Liver (tissue), 8 donors: ENCODE measurements at regions not wholly inside any gene's neighbourhood (a gene's known extent, or its start where the extent isn't known, plus 50 kb on each side); places are given as distances from the start of the nearest gene placed in this dataset.
A peak's percentile ranks its signal among the peaks of the same experiment; 100 is the strongest.

Experiments
- DNase-seq: peaks from one replicate; pipeline ENCODE4 v3.0.0-alpha.2; 2017; ENCODE audit warnings: low spot score
- H3K27ac ChIP-seq, 2 donors: one replicate each; pipeline ENCODE4 v1.7.0; 2013; ENCODE audit warnings: inconsistent platforms in 2 of 2, low read length in 2 of 2, control low read depth in 1 of 2, low read depth in 1 of 2, mild to moderate bottlenecking in 1 of 2
- H3K27me3 ChIP-seq, 4 donors: one replicate each; pipeline versions ENCODE4 v1.6.1 to v1.7.0; 2013; ENCODE audit warnings: low read length in 3 of 4, inconsistent platforms in 1 of 4, mild to moderate bottlenecking in 1 of 4, moderate library complexity in 1 of 4; ENCODE audit not compliant: control insufficient read depth in 4 of 4, insufficient read depth in 4 of 4
- H3K36me3 ChIP-seq, 4 donors: one replicate each; pipeline versions ENCODE4 v1.6.1 to v1.7.0; 2013; ENCODE audit warnings: low read length in 3 of 4, mild to moderate bottlenecking in 3 of 4, low read depth in 1 of 4, moderate library complexity in 1 of 4; ENCODE audit not compliant: control insufficient read depth in 4 of 4, insufficient read depth in 3 of 4
- H3K4me1 ChIP-seq, 4 donors: one replicate each; pipeline versions ENCODE4 v1.6.1 to v1.7.0; 2013; ENCODE audit warnings: low read length in 3 of 4, mild to moderate bottlenecking in 3 of 4, moderate library complexity in 1 of 4; ENCODE audit not compliant: control insufficient read depth in 4 of 4, insufficient read depth in 4 of 4
- H3K4me3 ChIP-seq, 3 donors: one replicate each; pipeline versions ENCODE4 v1.6.1 to v1.7.0; 2013; ENCODE audit warnings: low read length in 3 of 3, control low read depth in 1 of 3, low read depth in 1 of 3, mild to moderate bottlenecking in 1 of 3
- H3K9ac ChIP-seq, 2 donors: one replicate each; pipeline ENCODE4 v1.7.0; 2013; ENCODE audit warnings: low read length in 2 of 2, mild to moderate bottlenecking in 2 of 2, moderate library complexity in 2 of 2, control low read depth in 1 of 2, low read depth in 1 of 2
- H3K9me3 ChIP-seq, 4 donors: one replicate each; pipeline versions ENCODE4 v1.6.1 to v1.7.0; 2013; ENCODE audit warnings: low read length in 3 of 4; ENCODE audit not compliant: control insufficient read depth in 4 of 4
- GABPA ChIP-seq, 2 donors: IDR thresholded peaks in 1 of 2; conservative IDR thresholded peaks in 1 of 2; 2 replicates each; pipeline ENCODE4 v1.6.1; 2016; ENCODE audit warnings: antibody characterized with exemption in 2 of 2, mild to moderate bottlenecking in 1 of 2, moderate library complexity in 1 of 2
- HNF4G ChIP-seq: IDR thresholded peaks from 2 replicates; pipeline ENCODE4 v1.6.1; 2016; ENCODE audit warnings: antibody characterized with exemption
- JUND ChIP-seq, 2 donors: IDR thresholded peaks; 2 replicates each; pipeline ENCODE4 v1.6.1; 2016; ENCODE audit warnings: antibody characterized with exemption in 2 of 2
- NR2F2 ChIP-seq: IDR thresholded peaks from 2 replicates; pipeline ENCODE4 v1.6.1; 2016; ENCODE audit warnings: antibody characterized with exemption
- RAD21 ChIP-seq, 2 donors: IDR thresholded peaks; 2 replicates each; pipeline ENCODE4 v1.6.1; 2016; ENCODE audit warnings: antibody characterized with exemption in 2 of 2, mild to moderate bottlenecking in 2 of 2
- REST ChIP-seq: IDR thresholded peaks from 2 replicates; pipeline ENCODE4 v1.6.1; 2016; ENCODE audit warnings: antibody characterized with exemption, mild to moderate bottlenecking
- RXRA ChIP-seq, 2 donors: IDR thresholded peaks; 2 replicates each; pipeline ENCODE4 v1.6.1; 2017 to 2018; ENCODE audit warnings: antibody characterized with exemption in 2 of 2, mild to moderate bottlenecking in 1 of 2
- SP1 ChIP-seq: IDR thresholded peaks from 2 replicates; pipeline ENCODE4 v1.6.1; 2018; ENCODE audit warnings: antibody characterized with exemption, mild to moderate bottlenecking
- TAF1 ChIP-seq: conservative IDR thresholded peaks from 2 replicates; pipeline ENCODE4 v1.6.1; 2016; ENCODE audit warnings: antibody characterized with exemption, mild to moderate bottlenecking
- YY1 ChIP-seq: IDR thresholded peaks from 2 replicates; pipeline ENCODE4 v1.6.1; 2016; ENCODE audit warnings: antibody characterized with exemption, mild to moderate bottlenecking
- WGBS: extraction: QIAGEN DNeasy Blood & Tissue Kit; methylation state at CpG from one replicate; pipeline ENCODE4 v1.1.7; 2013; 5-methylcytosine and 5-hydroxymethylcytosine counted together
- TF ChIP-seq, protein P1 (sequence below): IDR thresholded peaks from 2 replicates; pipeline ENCODE4 v1.6.1; 2016; ENCODE audit warnings: antibody characterized with exemption
- TF ChIP-seq, protein P2 (sequence below): IDR thresholded peaks from 2 replicates; pipeline ENCODE4 v1.6.1; 2016; ENCODE audit warnings: antibody characterized with exemption
- TF ChIP-seq, protein P3 (sequence below): fragments of 150-350 bp; IDR thresholded peaks from 2 replicates; pipeline ENCODE4 v1.5.1; 2017; ENCODE audit warnings: improper control_type of control experiment, low read depth, low read length; ENCODE audit not compliant: missing input control
- donor health status: healthy.
- donor health status: healthy.
- donor health status: healthy.
- donor health status: healthy.
- donor health status: healthy.

GRCh38 chr15:70337277-70338186, 239.8 kb upstream of the TLE3 start:
- DNase-seq: no peak
- no peaks in the 10 kb centered on the region for H3K27me3 ChIP-seq
- no peak overlapping the region for H3K27ac ChIP-seq
- H3K4me3 ChIP-seq: no peak overlapping the region
- no peaks in the 10 kb centered on the region for H3K4me1 ChIP-seq
- peaks cover 2 to 13% (median 4%) of the 10 kb centered on the region in 4 donors for H3K9me3 ChIP-seq
- TF ChIP-seq NR2F2: peak; percentile 50
- no peak for TF ChIP-seq HNF4G
- no peak overlapping the region for H3K9ac ChIP-seq
- H3K36me3 ChIP-seq: no peaks in the 10 kb centered on the region
- 87% methylated on average over 18 of the region's 18 CpGs for WGBS

- H3K27ac ChIP-seq: no peak overlapping the region
- H3K9ac ChIP-seq: no peak overlapping the region
- H3K4me3 ChIP-seq: no peak overlapping the region
- DNase-seq: no peak
- 87% methylated on average over 6 of the region's 6 CpGs for WGBS
- H3K9me3 ChIP-seq: peaks cover 2 to 13% (median 4%) of the 10 kb centered on the region in 4 donors
- H3K36me3 ChIP-seq: no peaks in the 10 kb centered on the region
- no peaks in the 10 kb centered on the region for H3K4me1 ChIP-seq
- TF ChIP-seq, protein P1, sequence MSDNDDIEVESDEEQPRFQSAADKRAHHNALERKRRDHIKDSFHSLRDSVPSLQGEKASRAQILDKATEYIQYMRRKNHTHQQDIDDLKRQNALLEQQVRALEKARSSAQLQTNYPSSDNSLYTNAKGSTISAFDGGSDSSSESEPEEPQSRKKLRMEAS: no peak
- TF ChIP-seq HNF4G: no peak
- TF ChIP-seq JUND (IDR thresholded peaks at IDR 0.05): no peak
- TF ChIP-seq SP1: no peak
- TF ChIP-seq NR2F2: no peak
- TF ChIP-seq REST: no peak
- TF ChIP-seq, protein P2, sequence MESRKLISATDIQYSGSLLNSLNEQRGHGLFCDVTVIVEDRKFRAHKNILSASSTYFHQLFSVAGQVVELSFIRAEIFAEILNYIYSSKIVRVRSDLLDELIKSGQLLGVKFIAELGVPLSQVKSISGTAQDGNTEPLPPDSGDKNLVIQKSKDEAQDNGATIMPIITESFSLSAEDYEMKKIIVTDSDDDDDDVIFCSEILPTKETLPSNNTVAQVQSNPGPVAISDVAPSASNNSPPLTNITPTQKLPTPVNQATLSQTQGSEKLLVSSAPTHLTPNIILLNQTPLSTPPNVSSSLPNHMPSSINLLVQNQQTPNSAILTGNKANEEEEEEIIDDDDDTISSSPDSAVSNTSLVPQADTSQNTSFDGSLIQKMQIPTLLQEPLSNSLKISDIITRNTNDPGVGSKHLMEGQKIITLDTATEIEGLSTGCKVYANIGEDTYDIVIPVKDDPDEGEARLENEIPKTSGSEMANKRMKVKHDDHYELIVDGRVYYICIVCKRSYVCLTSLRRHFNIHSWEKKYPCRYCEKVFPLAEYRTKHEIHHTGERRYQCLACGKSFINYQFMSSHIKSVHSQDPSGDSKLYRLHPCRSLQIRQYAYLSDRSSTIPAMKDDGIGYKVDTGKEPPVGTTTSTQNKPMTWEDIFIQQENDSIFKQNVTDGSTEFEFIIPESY: no peak
- H3K27me3 ChIP-seq: no peaks in the 10 kb centered on the region
These were observed 238.8 kb upstream of the TLE3 start for GRCh38 chr15:70336425-70337009.

- Histone ChIP-seq H3K4me1 (no peaks in the 10 kb centered on the region), H3K9me3 (peaks cover 2 to 13% (median 4%) of the 10 kb centered on the region in 4 donors), H3K9ac (no peak overlapping the region), H3K36me3 (no peaks in the 10 kb centered on the region), H3K27me3 (no peaks in the 10 kb centered on the region), H3K27ac (no peak overlapping the region), H3K4me3 (no peak overlapping the region)
- no peak for DNase-seq
- WGBS: 94% methylated on average over 5 of the region's 5 CpGs
- TF ChIP-seq, protein P2: no peak
- TF ChIP-seq YY1 (no peak), GABPA (IDR thresholded peaks at IDR 0.05 in 1 of 2, conservative IDR thresholded peaks at IDR 0.05 in 1 of 2) (no peak), RAD21 (IDR thresholded peaks at IDR 0.05) (no peak), RXRA (IDR thresholded peaks at IDR 0.05) (no peak), SP1 (no peak), TAF1 (no peak)
- TF ChIP-seq, protein P3, sequence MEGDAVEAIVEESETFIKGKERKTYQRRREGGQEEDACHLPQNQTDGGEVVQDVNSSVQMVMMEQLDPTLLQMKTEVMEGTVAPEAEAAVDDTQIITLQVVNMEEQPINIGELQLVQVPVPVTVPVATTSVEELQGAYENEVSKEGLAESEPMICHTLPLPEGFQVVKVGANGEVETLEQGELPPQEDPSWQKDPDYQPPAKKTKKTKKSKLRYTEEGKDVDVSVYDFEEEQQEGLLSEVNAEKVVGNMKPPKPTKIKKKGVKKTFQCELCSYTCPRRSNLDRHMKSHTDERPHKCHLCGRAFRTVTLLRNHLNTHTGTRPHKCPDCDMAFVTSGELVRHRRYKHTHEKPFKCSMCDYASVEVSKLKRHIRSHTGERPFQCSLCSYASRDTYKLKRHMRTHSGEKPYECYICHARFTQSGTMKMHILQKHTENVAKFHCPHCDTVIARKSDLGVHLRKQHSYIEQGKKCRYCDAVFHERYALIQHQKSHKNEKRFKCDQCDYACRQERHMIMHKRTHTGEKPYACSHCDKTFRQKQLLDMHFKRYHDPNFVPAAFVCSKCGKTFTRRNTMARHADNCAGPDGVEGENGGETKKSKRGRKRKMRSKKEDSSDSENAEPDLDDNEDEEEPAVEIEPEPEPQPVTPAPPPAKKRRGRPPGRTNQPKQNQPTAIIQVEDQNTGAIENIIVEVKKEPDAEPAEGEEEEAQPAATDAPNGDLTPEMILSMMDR: no peak
These were observed 236.6 kb upstream of the TLE3 start for GRCh38 chr15:70334286-70334685.
